ENCODE measurements at regions not wholly inside any gene's neighbourhood (a gene's known extent, or its start where the extent isn't known, plus 50 kb on each side); places are given as distances from the start of the nearest gene placed in this dataset.
"Not testable (repeated sequence)": the region's sequence is repeated elsewhere in the genome, so short reads cannot be mapped to it uniquely, and the experiment has no call there.

- TF ChIP-seq, protein P1, sequence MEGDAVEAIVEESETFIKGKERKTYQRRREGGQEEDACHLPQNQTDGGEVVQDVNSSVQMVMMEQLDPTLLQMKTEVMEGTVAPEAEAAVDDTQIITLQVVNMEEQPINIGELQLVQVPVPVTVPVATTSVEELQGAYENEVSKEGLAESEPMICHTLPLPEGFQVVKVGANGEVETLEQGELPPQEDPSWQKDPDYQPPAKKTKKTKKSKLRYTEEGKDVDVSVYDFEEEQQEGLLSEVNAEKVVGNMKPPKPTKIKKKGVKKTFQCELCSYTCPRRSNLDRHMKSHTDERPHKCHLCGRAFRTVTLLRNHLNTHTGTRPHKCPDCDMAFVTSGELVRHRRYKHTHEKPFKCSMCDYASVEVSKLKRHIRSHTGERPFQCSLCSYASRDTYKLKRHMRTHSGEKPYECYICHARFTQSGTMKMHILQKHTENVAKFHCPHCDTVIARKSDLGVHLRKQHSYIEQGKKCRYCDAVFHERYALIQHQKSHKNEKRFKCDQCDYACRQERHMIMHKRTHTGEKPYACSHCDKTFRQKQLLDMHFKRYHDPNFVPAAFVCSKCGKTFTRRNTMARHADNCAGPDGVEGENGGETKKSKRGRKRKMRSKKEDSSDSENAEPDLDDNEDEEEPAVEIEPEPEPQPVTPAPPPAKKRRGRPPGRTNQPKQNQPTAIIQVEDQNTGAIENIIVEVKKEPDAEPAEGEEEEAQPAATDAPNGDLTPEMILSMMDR (IDR thresholded peaks at IDR 0.05; ENCODE audit: low read depth, low read length) = no peak
- no peak for DNase-seq (ENCODE audit: extremely low read depth, low read depth)
These were observed 247.9 kb downstream of the AMY1C start for GRCh38 chr1:103997631-103998030.

DNA sequence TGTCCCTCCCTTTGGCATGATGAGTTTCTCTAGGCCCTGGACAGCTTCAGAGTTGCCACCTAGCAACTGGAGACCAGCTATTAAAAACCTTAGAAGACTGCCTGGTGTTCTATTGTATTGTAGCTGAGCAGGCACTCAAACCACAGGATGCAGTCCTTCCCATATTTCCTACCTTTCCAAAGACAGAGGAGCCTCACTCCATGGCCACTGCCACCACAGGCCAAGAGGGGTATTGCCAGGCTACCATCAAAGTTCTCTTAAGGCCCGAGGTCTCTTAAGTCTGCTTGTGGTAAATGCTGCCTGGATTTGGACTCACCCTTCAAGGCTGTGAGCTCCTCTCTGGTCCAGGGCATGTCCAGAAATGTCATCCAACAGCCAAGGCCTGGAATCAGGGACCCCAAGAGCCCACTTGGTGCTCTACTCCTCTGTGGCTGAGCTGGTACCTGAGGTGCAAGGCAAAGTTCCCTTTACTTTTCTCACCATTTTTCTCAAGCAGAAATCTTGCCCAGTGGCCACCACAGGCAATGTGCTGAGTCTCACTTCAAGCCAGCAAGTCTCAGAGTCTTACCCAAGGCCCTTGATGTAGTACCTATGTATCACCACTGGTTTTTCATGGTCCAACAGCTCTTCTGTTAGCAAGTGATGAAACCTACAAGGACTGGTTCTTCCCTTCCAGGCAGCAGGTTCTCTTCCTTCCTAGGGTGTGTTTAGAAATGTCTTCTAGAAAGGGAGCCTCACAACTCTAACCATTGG lies 269.4 kb downstream of the AMY1C start:
- TF ChIP-seq, protein P1 (IDR thresholded peaks at IDR 0.05; ENCODE audit: low read depth, low read length) = no peak
- no peak for DNase-seq (ENCODE audit: extremely low read depth, low read depth)

DNA sequence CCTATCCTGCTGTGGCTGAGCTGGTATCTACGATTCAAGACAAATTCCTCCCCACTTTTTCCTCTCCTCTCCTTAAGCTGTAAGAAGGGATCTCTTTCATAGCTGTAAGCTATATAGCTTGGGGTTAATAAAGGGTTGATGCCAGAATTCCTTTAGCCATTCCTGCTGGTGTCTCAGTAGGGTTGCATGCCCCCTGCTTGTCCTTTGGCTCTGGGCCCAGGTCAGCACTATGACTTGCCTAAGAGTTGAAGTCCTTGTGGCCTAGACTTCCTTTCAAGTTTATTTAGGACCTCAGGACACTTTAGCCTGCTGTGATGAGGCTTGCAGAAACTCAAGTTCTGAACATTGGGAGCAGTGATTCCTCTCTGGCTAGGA lies 270.0 kb downstream of the AMY1C start:
- no peak for DNase-seq (ENCODE audit: extremely low read depth, low read depth)
- TF ChIP-seq, protein P1 (IDR thresholded peaks at IDR 0.05; ENCODE audit: low read depth, low read length) = no peak

GRCh38 chr1:104028416-104029035 lies 278.8 kb downstream of the AMY1C start:
- DNase-seq (ENCODE audit: extremely low read depth, low read depth) = no peak
- TF ChIP-seq, protein P1 (IDR thresholded peaks at IDR 0.05; ENCODE audit: low read depth, low read length) = no peak

- DNase-seq (ENCODE audit: extremely low read depth, low read depth) = no peak
These were observed 279.8 kb downstream of the AMY1C start for GRCh38 chr1:104029456-104029970.

GRCh38 chr1:104056786-104057185 lies 307.1 kb downstream of the AMY1C start:
- no peak for DNase-seq (ENCODE audit: extremely low read depth, low read depth)
- TF ChIP-seq, protein P1 (IDR thresholded peaks at IDR 0.05; ENCODE audit: low read depth, low read length) = no peak

More at GRCh38 chr1:104029456-104029970, 279.8 kb downstream of the AMY1C start:
- TF ChIP-seq, protein P1 (IDR thresholded peaks at IDR 0.05; ENCODE audit: low read depth, low read length) = no peak

- not testable (repeated sequence) for DNase-seq (ENCODE audit: extremely low read depth, low read depth)
These were observed 307.7 kb downstream of the AMY1C start for GRCh38 chr1:104057219-104057898.

DNA sequence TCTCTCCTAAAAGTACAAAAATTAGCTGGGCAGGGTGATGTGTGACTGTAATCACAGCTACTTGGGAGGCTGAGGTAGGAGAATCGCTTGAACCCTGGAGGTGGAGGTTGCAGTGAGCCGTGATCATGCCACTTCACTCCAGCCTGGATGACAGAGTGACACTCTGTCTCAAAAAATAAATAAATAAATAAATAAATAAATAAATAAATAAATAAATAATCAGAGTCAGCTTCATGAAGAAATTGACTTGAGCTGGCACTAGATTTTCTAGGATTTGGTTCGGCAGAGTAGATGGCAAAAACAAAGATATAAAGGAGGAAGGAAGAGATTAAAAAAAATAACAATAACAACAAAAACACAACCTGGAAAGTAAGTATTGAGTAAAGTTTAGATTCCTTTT lies 311.9 kb downstream of the AMY1C start:
- DNase-seq (ENCODE audit: extremely low read depth, low read depth) = not testable (repeated sequence)
